ENCODE measurements at regions not wholly inside any gene's neighbourhood (a gene's known extent, or its start where the extent isn't known, plus 50 kb on each side); places are given as distances from the start of the nearest gene placed in this dataset.
"Not testable (repeated sequence)": the region's sequence is repeated elsewhere in the genome, so short reads cannot be mapped to it uniquely, and the experiment has no call there.

GRCh38 chr12:38016602-38017001, 300.0 kb upstream of the ALG10B start:
- DNase-seq (ENCODE audit: low read depth in 1 of 2, low spot score in 1 of 2) = no peak

GRCh38 chr12:38025916-38026315, 290.7 kb upstream of the ALG10B start:
- DNase-seq (ENCODE audit: low read depth in 1 of 2, low spot score in 1 of 2) = no peak

- DNase-seq (ENCODE audit: low read depth in 1 of 2, low spot score in 1 of 2) = no peak
These were observed 263.5 kb upstream of the ALG10B start for GRCh38 chr12:38053113-38053512.

- DNase-seq (ENCODE audit: low read depth in 1 of 2, low spot score in 1 of 2) = no peak
These were observed 262.7 kb upstream of the ALG10B start for GRCh38 chr12:38053655-38054464.

GRCh38 chr12:38056701-38057689, 259.6 kb upstream of the ALG10B start:
- DNase-seq (ENCODE audit: low read depth in 1 of 2, low spot score in 1 of 2) = no peak

- DNase-seq (ENCODE audit: low read depth in 1 of 2, low spot score in 1 of 2) = no peak
These were observed 216.9 kb upstream of the ALG10B start for GRCh38 chr12:38099686-38100085.

GRCh38 chr12:38101753-38102152, 214.8 kb upstream of the ALG10B start:
- no peak for DNase-seq (ENCODE audit: low read depth in 1 of 2, low spot score in 1 of 2)

GRCh38 chr12:38102197-38102596, 214.4 kb upstream of the ALG10B start:
- no peak for DNase-seq (ENCODE audit: low read depth in 1 of 2, low spot score in 1 of 2)

GRCh38 chr12:38110026-38110699, 206.4 kb upstream of the ALG10B start:
- no peak for DNase-seq (ENCODE audit: low read depth in 1 of 2, low spot score in 1 of 2)

- DNase-seq (ENCODE audit: low read depth in 1 of 2, low spot score in 1 of 2) = no peak
These were observed 202.6 kb upstream of the ALG10B start for GRCh38 chr12:38113991-38114390.

- DNase-seq (ENCODE audit: low read depth in 1 of 2, low spot score in 1 of 2) = no peak
These were observed 199.6 kb upstream of the ALG10B start for GRCh38 chr12:38116968-38117367.

- DNase-seq (ENCODE audit: low read depth in 1 of 2, low spot score in 1 of 2) = no peak
These were observed 197.9 kb upstream of the ALG10B start for GRCh38 chr12:38118632-38119031.

- no peak for DNase-seq (ENCODE audit: low read depth in 1 of 2, low spot score in 1 of 2)
These were observed 196.1 kb upstream of the ALG10B start for GRCh38 chr12:38120438-38120837.

GRCh38 chr12:38123028-38123427, 193.5 kb upstream of the ALG10B start:
- DNase-seq (ENCODE audit: low read depth in 1 of 2, low spot score in 1 of 2) = not testable (repeated sequence)

- DNase-seq (ENCODE audit: low read depth in 1 of 2, low spot score in 1 of 2) = no peak
These were observed 192.9 kb upstream of the ALG10B start for GRCh38 chr12:38123566-38124246.

- DNase-seq (ENCODE audit: low read depth in 1 of 2, low spot score in 1 of 2) = no peak
These were observed 192.1 kb upstream of the ALG10B start for GRCh38 chr12:38124247-38125012.

- no peak for DNase-seq (ENCODE audit: low read depth in 1 of 2, low spot score in 1 of 2)
These were observed 184.4 kb upstream of the ALG10B start for GRCh38 chr12:38132139-38132538.

GRCh38 chr12:38137287-38137686, 179.3 kb upstream of the ALG10B start:
- DNase-seq (ENCODE audit: low read depth in 1 of 2, low spot score in 1 of 2) = no peak

- no peak for DNase-seq (ENCODE audit: low read depth in 1 of 2, low spot score in 1 of 2)
These were observed 178.9 kb upstream of the ALG10B start for GRCh38 chr12:38137716-38138115.

All from activated T-helper 1 cell treated with anti-CD3 and anti-CD28 coated beads, Interleukin-2, amount 50 U/mL, for 16 hours (primary cell).